ENCODE measurements at regions not wholly inside any gene's neighbourhood (a gene's known extent, or its start where the extent isn't known, plus 50 kb on each side); places are given as distances from the start of the nearest gene placed in this dataset.

GRCh38 chr5:153158608-153159007 is 331.9 kb upstream of the GRIA1 start:
- H3K27ac ChIP-seq: no peak overlapping the region
- H3K9me3 ChIP-seq: no peaks in the 10 kb centered on the region
- no peaks in the 10 kb centered on the region for H3K4me1 ChIP-seq
- intact Hi-C loops (cut with DNase I): no loop called here
- TF ChIP-seq CTCF (IDR thresholded peaks at IDR 0.05): no peak
- no peaks in the 10 kb centered on the region for H3K27me3 ChIP-seq
- no peak overlapping the region for H3K4me3 ChIP-seq
- no peak overlapping the region for H3K9ac ChIP-seq (ENCODE audit: low read depth in 2 of 2, low read length in 2 of 2)
- H3K36me3 ChIP-seq: no peaks in the 10 kb centered on the region
- DNase-seq: no peak

GRCh38 chr5:153159616-153160015 is 330.9 kb upstream of the GRIA1 start:
- Histone ChIP-seq H3K4me3 (no peak overlapping the region), H3K9me3 (no peaks in the 10 kb centered on the region), H3K27me3 (no peaks in the 10 kb centered on the region), H3K9ac (ENCODE audit: low read depth in 2 of 2, low read length in 2 of 2) (no peak overlapping the region), H3K36me3 (no peaks in the 10 kb centered on the region), H3K27ac (no peak overlapping the region), H3K4me1 (no peaks in the 10 kb centered on the region)
- intact Hi-C loops (cut with DNase I): no loop called here
- no peak for TF ChIP-seq CTCF (IDR thresholded peaks at IDR 0.05)
- DNase-seq: no peak

- TF ChIP-seq CTCF (IDR thresholded peaks at IDR 0.05): no peak
- no peaks in the 10 kb centered on the region for H3K27me3 ChIP-seq
- H3K9me3 ChIP-seq: no peaks in the 10 kb centered on the region
- no peak overlapping the region for H3K4me3 ChIP-seq
- intact Hi-C loops (cut with DNase I): no loop called here
- no peak overlapping the region for H3K27ac ChIP-seq
- no peaks in the 10 kb centered on the region for H3K36me3 ChIP-seq
- no peak overlapping the region for H3K9ac ChIP-seq (ENCODE audit: low read depth in 2 of 2, low read length in 2 of 2)
- DNase-seq: no peak
- H3K4me1 ChIP-seq: no peaks in the 10 kb centered on the region
Observed at GRCh38 chr5:153168241-153168640, 322.2 kb upstream of the GRIA1 start.

GRCh38 chr5:153187503-153187902 is 303.0 kb upstream of the GRIA1 start:
- Histone ChIP-seq H3K27me3 (no peaks in the 10 kb centered on the region), H3K27ac (no peak overlapping the region), H3K4me1 (no peaks in the 10 kb centered on the region), H3K9ac (ENCODE audit: low read depth in 2 of 2, low read length in 2 of 2) (no peak overlapping the region), H3K4me3 (no peak overlapping the region), H3K36me3 (no peaks in the 10 kb centered on the region), H3K9me3 (no peaks in the 10 kb centered on the region)
- no peak for DNase-seq
- no peak for TF ChIP-seq CTCF (IDR thresholded peaks at IDR 0.05)
- intact Hi-C loops (cut with DNase I): no loop called here

- H3K27ac ChIP-seq: no peak overlapping the region
- no peak for DNase-seq
- no peaks in the 10 kb centered on the region for H3K9me3 ChIP-seq
- H3K9ac ChIP-seq (ENCODE audit: low read depth in 2 of 2, low read length in 2 of 2): no peak overlapping the region
- H3K4me3 ChIP-seq: no peak overlapping the region
- H3K36me3 ChIP-seq: no peaks in the 10 kb centered on the region
- intact Hi-C loops (cut with DNase I): no loop called here
- no peak for TF ChIP-seq CTCF (IDR thresholded peaks at IDR 0.05)
- H3K27me3 ChIP-seq: no peaks in the 10 kb centered on the region
- H3K4me1 ChIP-seq: no peaks in the 10 kb centered on the region
Observed at GRCh38 chr5:153206361-153206760, 284.1 kb upstream of the GRIA1 start.

GRCh38 chr5:153209016-153209415 is 281.5 kb upstream of the GRIA1 start:
- Histone ChIP-seq H3K9ac (ENCODE audit: low read depth in 2 of 2, low read length in 2 of 2) (no peak overlapping the region), H3K27ac (no peak overlapping the region), H3K4me1 (no peaks in the 10 kb centered on the region), H3K4me3 (no peak overlapping the region), H3K36me3 (no peaks in the 10 kb centered on the region), H3K9me3 (no peaks in the 10 kb centered on the region), H3K27me3 (no peaks in the 10 kb centered on the region)
- no peak for DNase-seq
- intact Hi-C loops (cut with DNase I): no loop called here
- no peak for TF ChIP-seq CTCF (IDR thresholded peaks at IDR 0.05)

All from colonic mucosa (tissue), 4 donors.